AG04449 (cell line): ENCODE measurements at regions not wholly inside any gene's neighbourhood (a gene's known extent, or its start where the extent isn't known, plus 50 kb on each side); places are given as distances from the start of the nearest gene placed in this dataset.

Experiments used
- CTCF ChIA-PET: fragments of 350-600 bp; formaldehyde crosslinking; extraction: SDS; loops from one replicate; lab custom pipeline; 2021; ENCODE audit warnings: antibody characterized with exemption; lab: Yijun Ruan, JAX
- POLR2A ChIA-PET: fragments of 400-600, 350-600 bp; formaldehyde crosslinking; extraction: SDS; loops from one replicate; lab custom pipeline; 2020; ENCODE audit warnings: antibody characterized with exemption, inconsistent platforms; lab: Yijun Ruan, JAX
- DNase-seq: peaks from one replicate; pipeline ENCODE4 v3.0.0-alpha.2; 2010; ENCODE audit warnings: low read depth, low spot score
- H3K4me3 ChIP-seq: 2 replicates; pipeline ENCODE4 v1.5.1; 2011; ENCODE audit warnings: low read depth, mild to moderate bottlenecking, control low read depth, low read length
- CTCF ChIP-seq: IDR thresholded peaks from one replicate; pipeline ENCODE4 v1.5.1; 2011; ENCODE audit warnings: mild to moderate bottlenecking, moderate library complexity, low read length, control low read depth, inconsistent platforms; ENCODE audit not compliant: insufficient read depth; ENCODE audit errors: missing control alignments

GRCh38 chr3:66138336-66139313 is 82.2 kb upstream of the SLC25A26 start:
- peak; percentile 86 for TF ChIP-seq CTCF
- H3K4me3 ChIP-seq = no peak overlapping the region
- no peak for DNase-seq
- ChIA-PET CTCF (interaction anchor here (0.6 to 2.8 kb wide), 44 partner anchors 8 to 699 kb away, joined by 3 to 21 read pairs (median 4); no protein-coding TSS in a partner anchor), POLR2A (interaction anchor here (0.6 kb wide), 1 partner anchor 216 kb away, joined by 3 read pairs; no protein-coding TSS in a partner anchor)

- ChIA-PET CTCF (interaction anchor here (0.7 to 2.6 kb wide), 12 partner anchors 12 to 386 kb away, joined by 3 to 15 read pairs (median 3); no protein-coding TSS in a partner anchor), POLR2A (no interaction called here)
These were observed 84.2 kb upstream of the SLC25A26 start for GRCh38 chr3:66136597-66136996.

GRCh38 chr3:66133853-66134445 is 86.9 kb upstream of the SLC25A26 start:
- H3K4me3 ChIP-seq = no peak overlapping the region
- ChIA-PET CTCF (interaction anchor here (0.8 to 2.3 kb wide), 3 partner anchors 9 to 96 kb away, joined by 3 to 7 read pairs (median 4); no protein-coding TSS in a partner anchor), POLR2A (no interaction called here)
- DNase-seq = no peak
- TF ChIP-seq CTCF = no peak

More at GRCh38 chr3:66136597-66136996, 84.2 kb upstream of the SLC25A26 start:
- TF ChIP-seq CTCF = no peak
- no peak overlapping the region for H3K4me3 ChIP-seq
- no peak for DNase-seq

GRCh38 chr3:66133050-66133757 is 87.6 kb upstream of the SLC25A26 start:
- ChIA-PET CTCF (interaction anchor here (0.8 to 2.3 kb wide), 3 partner anchors 9 to 96 kb away, joined by 3 to 7 read pairs (median 4); no protein-coding TSS in a partner anchor), POLR2A (interaction anchor here (0.7 kb wide), 1 partner anchor 333 kb away, joined by 3 read pairs; no protein-coding TSS in a partner anchor)
- TF ChIP-seq CTCF = no peak
- no peak overlapping the region for H3K4me3 ChIP-seq
- no peak for DNase-seq

GRCh38 chr3:66128623-66129022 is 89.9 kb upstream of the MAGI1 start:
- no peak for DNase-seq
- ChIA-PET POLR2A (no interaction called here), CTCF (interaction anchor here (2.9 kb wide), 1 partner anchor 10 kb away, joined by 21 read pairs; no protein-coding TSS in a partner anchor)
- no peak for TF ChIP-seq CTCF
- H3K4me3 ChIP-seq = no peak overlapping the region
